Gastroesophageal sphincter (tissue), 3 donors: ENCODE measurements at regions not wholly inside any gene's neighbourhood (a gene's known extent, or its start where the extent isn't known, plus 50 kb on each side); places are given as distances from the start of the nearest gene placed in this dataset.

Experiments
- CTCF ChIP-seq, 4 experiments: fragments of 200-600 bp in 2 of 4; fragments of 450-650 bp in 2 of 4; sonication (generic) in 1 of 4; IDR thresholded peaks; one replicate each; pipeline ENCODE4 v1.5.1; 2017 to 2019; ENCODE audit warnings: antibody characterized with exemption in 4 of 4, mild to moderate bottlenecking in 2 of 4, moderate library complexity in 2 of 4
- EP300 ChIP-seq: sonication (generic); formaldehyde crosslinking; IDR thresholded peaks from one replicate; pipeline ENCODE4 v1.6.1; 2017; ENCODE audit warnings: antibody characterized with exemption, mild to moderate bottlenecking
- POLR2A ChIP-seq, 2 donors: fragments of 450-650 bp; IDR thresholded peaks; one replicate each; pipeline ENCODE4 v1.6.1; 2017; ENCODE audit warnings: antibody characterized with exemption in 2 of 2, mild to moderate bottlenecking in 2 of 2, moderate library complexity in 1 of 2
- POLR2AphosphoS5 ChIP-seq: sonication (generic); formaldehyde crosslinking; IDR thresholded peaks from one replicate; pipeline ENCODE4 v1.6.1; 2017; ENCODE audit warnings: antibody characterized with exemption

GRCh38 chr1:187044411-187044810 is 215.7 kb downstream of the PLA2G4A start:
- TF ChIP-seq CTCF (IDR thresholded peaks at IDR 0.05) = no peak
- no peak for TF ChIP-seq POLR2A (IDR thresholded peaks at IDR 0.05)
- TF ChIP-seq POLR2AphosphoS5 = no peak
- TF ChIP-seq EP300 = no peak
